Caco-2 (cell line): ENCODE measurements at regions not wholly inside any gene's neighbourhood (a gene's known extent, or its start where the extent isn't known, plus 50 kb on each side); places are given as distances from the start of the nearest gene placed in this dataset.

Experiments
- BruUV-seq: library from RNA; stranded (reverse); fragments of 400-500 nt; replicated peaks from 2 replicates; lab custom pipeline; 2021; lab: Mats Ljungman, UMichigan
- CTCF ChIA-PET: fragments of 300-600 bp; sonication (Branson Sonifier 250); formaldehyde crosslinking; loops from one replicate; lab custom pipeline; 2022; ENCODE audit warnings: antibody characterized with exemption; lab: Charles Lee
- POLR2A ChIA-PET: fragments of 300-600 bp; sonication (Branson Sonifier 250); formaldehyde crosslinking; loops from one replicate; lab custom pipeline; 2022; ENCODE audit warnings: antibody characterized with exemption; lab: Charles Lee
- DNase-seq, 2 experiments: peaks; one replicate each; pipeline versions ENCODE4 v3.0.0 to v3.0.0-alpha.2; 2020 to 2022
- H3K27me3 ChIP-seq: replicated peaks from 2 replicates; pipeline ENCODE4 v1.6.0; 2011; ENCODE audit warnings: low read length; ENCODE audit not compliant: control insufficient read depth, insufficient read depth
- H3K36me3 ChIP-seq: 2 replicates; pipeline ENCODE4 v1.5.1; 2011; ENCODE audit warnings: low read length; ENCODE audit not compliant: control insufficient read depth, insufficient read depth
- H3K4me1 ChIP-seq: fragments of 250-450 bp; sonication (Bioruptor Pico); 2 replicates; pipeline ENCODE4 v1.5.1; 2020; ENCODE audit warnings: mild to moderate bottlenecking
- H3K4me3 ChIP-seq: 2 replicates; pipeline ENCODE4 v1.5.1; 2011; ENCODE audit warnings: low read depth, mild to moderate bottlenecking, control low read depth, low read length
- H3K9me3 ChIP-seq: fragments of 250-450 bp; sonication (Bioruptor Pico); 2 replicates; pipeline ENCODE4 v1.5.1; 2020; ENCODE audit warnings: mild to moderate bottlenecking, moderate library complexity
- H3K27ac Mint-ChIP-seq: one replicate; pipeline ENCODE4 v1.8.0; 2022; ENCODE audit warnings: mixed read lengths; ENCODE audit not compliant: unreplicated experiment
- H3K27me3 Mint-ChIP-seq: one replicate; pipeline ENCODE4 v1.8.0; 2022; ENCODE audit warnings: mixed read lengths; ENCODE audit not compliant: insufficient read depth, unreplicated experiment
- H3K36me3 Mint-ChIP-seq: one replicate; pipeline ENCODE4 v1.8.0; 2022; ENCODE audit warnings: mild to moderate bottlenecking, mixed read lengths; ENCODE audit not compliant: insufficient read depth, unreplicated experiment
- H3K4me1 Mint-ChIP-seq: one replicate; pipeline ENCODE4 v1.8.0; 2022; ENCODE audit warnings: low read depth, mixed read lengths; ENCODE audit not compliant: unreplicated experiment
- H3K4me3 Mint-ChIP-seq: one replicate; pipeline ENCODE4 v1.8.0; 2022; ENCODE audit warnings: mild to moderate bottlenecking, moderate library complexity, mixed read lengths; ENCODE audit not compliant: unreplicated experiment
- H3K9me3 Mint-ChIP-seq: one replicate; pipeline ENCODE4 v1.8.0; 2022; ENCODE audit warnings: mixed read lengths; ENCODE audit not compliant: unreplicated experiment
- CTCF ChIP-seq, 2 experiments: fragments of 200-600 bp in 1 of 2; IDR thresholded peaks; 1 replicate in 1 of 2; 2 replicates in 1 of 2; pipeline versions ENCODE4 v1.5.1 to v1.8.0; 2011 to 2022; ENCODE audit warnings: antibody characterized with exemption in 1 of 2, control low read depth in 1 of 2, inconsistent platforms in 1 of 2, low read depth in 1 of 2, low read length in 1 of 2, mild to moderate bottlenecking in 1 of 2, moderate library complexity in 1 of 2; ENCODE audit not compliant: insufficient read depth in 1 of 2, severe bottlenecking in 1 of 2, unreplicated experiment in 1 of 2
- intact Hi-C: fragments of 100-400 bp; cut with micrococcal nuclease; formaldehyde crosslinking; loops from one replicate; pipeline ENCODE4 v1.10.0; 2022; ENCODE audit not compliant: unreplicated experiment

- no peaks in the 10 kb centered on the region for H3K4me1 ChIP-seq
- H3K27me3 Mint-ChIP-seq: peaks cover 28% of the 10 kb centered on the region
Observed at GRCh38 chr11:130727157-130728119, 188.8 kb downstream of the SNX19 start.

GRCh38 chr11:130728185-130729180, 187.8 kb downstream of the SNX19 start:
- no peaks in the 10 kb centered on the region for H3K4me1 Mint-ChIP-seq
- H3K36me3 ChIP-seq: no peaks in the 10 kb centered on the region
- no peak for TF ChIP-seq CTCF (IDR thresholded peaks at IDR 0.05; ENCODE audit: insufficient read depth in 1 of 2, low read depth in 1 of 2, low read length in 1 of 2, severe bottlenecking in 1 of 2, unreplicated experiment in 1 of 2)
- H3K9me3 Mint-ChIP-seq: peaks cover 26% of the 10 kb centered on the region
- H3K27me3 Mint-ChIP-seq: peaks cover 21% of the 10 kb centered on the region
- no peaks in the 10 kb centered on the region; the same call in 1 of the 2 replicates for H3K27me3 ChIP-seq
- no peak overlapping the region for H3K27ac Mint-ChIP-seq
- H3K4me3 Mint-ChIP-seq: no peak overlapping the region
- H3K4me1 ChIP-seq: no peaks in the 10 kb centered on the region
- H3K4me3 ChIP-seq: no peak overlapping the region
- no TSS peak for BruUV-seq
- peaks cover 7% of the 10 kb centered on the region for H3K9me3 ChIP-seq
- H3K36me3 Mint-ChIP-seq: no peaks in the 10 kb centered on the region
- ChIA-PET CTCF (no interaction called here), POLR2A (no interaction called here)
- DNase-seq: no peak
- intact Hi-C loops: no loop called here

More at GRCh38 chr11:130727157-130728119, 188.8 kb downstream of the SNX19 start:
- Histone ChIP-seq H3K27me3 (no peaks in the 10 kb centered on the region; the same call in 1 of the 2 replicates), H3K36me3 (no peaks in the 10 kb centered on the region), H3K4me3 (no peak overlapping the region), H3K9me3 (peaks cover 7% of the 10 kb centered on the region)
- Mint-ChIP-seq H3K27ac (no peak overlapping the region), H3K4me1 (no peaks in the 10 kb centered on the region), H3K9me3 (peaks cover 26% of the 10 kb centered on the region), H3K36me3 (no peaks in the 10 kb centered on the region), H3K4me3 (no peak overlapping the region)
- no peak for DNase-seq
- ChIA-PET CTCF (no interaction called here), POLR2A (no interaction called here)
- intact Hi-C loops: no loop called here
- TF ChIP-seq CTCF (IDR thresholded peaks at IDR 0.05; ENCODE audit: insufficient read depth in 1 of 2, low read depth in 1 of 2, low read length in 1 of 2, severe bottlenecking in 1 of 2, unreplicated experiment in 1 of 2): no peak
- no TSS peak for BruUV-seq

GRCh38 chr11:130729193-130729592, 187.1 kb downstream of the SNX19 start:
- H3K27me3 ChIP-seq: no peaks in the 10 kb centered on the region
- no TSS peak for BruUV-seq
- no peak overlapping the region for H3K4me3 ChIP-seq
- ChIA-PET CTCF (no interaction called here), POLR2A (no interaction called here)
- intact Hi-C loops: no loop called here
- Mint-ChIP-seq H3K27ac (no peak overlapping the region), H3K9me3 (peaks cover 26% of the 10 kb centered on the region), H3K4me3 (no peak overlapping the region), H3K36me3 (no peaks in the 10 kb centered on the region), H3K27me3 (peaks cover 17% of the 10 kb centered on the region), H3K4me1 (no peaks in the 10 kb centered on the region)
- no peaks in the 10 kb centered on the region for H3K36me3 ChIP-seq
- peaks cover 7% of the 10 kb centered on the region for H3K9me3 ChIP-seq
- no peak for TF ChIP-seq CTCF (IDR thresholded peaks at IDR 0.05; ENCODE audit: insufficient read depth in 1 of 2, low read depth in 1 of 2, low read length in 1 of 2, severe bottlenecking in 1 of 2, unreplicated experiment in 1 of 2)
- no peak for DNase-seq
- H3K4me1 ChIP-seq: no peaks in the 10 kb centered on the region
